ENCODE measurements at regions not wholly inside any gene's neighbourhood (a gene's known extent, or its start where the extent isn't known, plus 50 kb on each side); places are given as distances from the start of the nearest gene placed in this dataset.
"Not testable (repeated sequence)": the region's sequence is repeated elsewhere in the genome, so short reads cannot be mapped to it uniquely, and the experiment has no call there.

DNA sequence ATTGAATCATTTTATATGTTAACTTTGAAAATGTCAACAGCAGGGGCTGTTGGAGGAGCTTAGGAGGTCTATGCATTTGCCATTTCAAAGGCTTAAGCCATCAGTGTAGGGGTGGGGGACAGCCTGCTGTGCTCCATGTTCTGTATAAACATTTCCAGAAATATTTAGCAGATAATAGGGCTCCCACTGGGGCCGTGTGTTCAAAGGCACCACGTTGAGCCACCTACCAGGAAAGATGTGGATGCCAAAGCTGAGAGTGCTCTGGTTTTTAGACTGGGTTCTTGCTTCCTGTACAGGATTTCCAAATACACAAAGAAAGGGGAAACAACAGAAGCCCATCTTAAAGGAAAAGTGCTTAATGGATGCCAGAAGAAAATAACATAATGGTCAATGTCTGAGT lies 219.5 kb downstream of the CENPC start:
- TF ChIP-seq, protein P1, sequence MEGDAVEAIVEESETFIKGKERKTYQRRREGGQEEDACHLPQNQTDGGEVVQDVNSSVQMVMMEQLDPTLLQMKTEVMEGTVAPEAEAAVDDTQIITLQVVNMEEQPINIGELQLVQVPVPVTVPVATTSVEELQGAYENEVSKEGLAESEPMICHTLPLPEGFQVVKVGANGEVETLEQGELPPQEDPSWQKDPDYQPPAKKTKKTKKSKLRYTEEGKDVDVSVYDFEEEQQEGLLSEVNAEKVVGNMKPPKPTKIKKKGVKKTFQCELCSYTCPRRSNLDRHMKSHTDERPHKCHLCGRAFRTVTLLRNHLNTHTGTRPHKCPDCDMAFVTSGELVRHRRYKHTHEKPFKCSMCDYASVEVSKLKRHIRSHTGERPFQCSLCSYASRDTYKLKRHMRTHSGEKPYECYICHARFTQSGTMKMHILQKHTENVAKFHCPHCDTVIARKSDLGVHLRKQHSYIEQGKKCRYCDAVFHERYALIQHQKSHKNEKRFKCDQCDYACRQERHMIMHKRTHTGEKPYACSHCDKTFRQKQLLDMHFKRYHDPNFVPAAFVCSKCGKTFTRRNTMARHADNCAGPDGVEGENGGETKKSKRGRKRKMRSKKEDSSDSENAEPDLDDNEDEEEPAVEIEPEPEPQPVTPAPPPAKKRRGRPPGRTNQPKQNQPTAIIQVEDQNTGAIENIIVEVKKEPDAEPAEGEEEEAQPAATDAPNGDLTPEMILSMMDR (IDR thresholded peaks at IDR 0.05; ENCODE audit: low read depth, low read length, missing control alignments), result no peak
- no peak overlapping the region for H3K4me3 ChIP-seq (ENCODE audit: low read depth, low read length)
- in situ Hi-C loops (cut with HindIII; ENCODE audit: low sequenced_read_pairs), result no loop called here
- DNase-seq (ENCODE audit: low read depth), result no peak

DNA sequence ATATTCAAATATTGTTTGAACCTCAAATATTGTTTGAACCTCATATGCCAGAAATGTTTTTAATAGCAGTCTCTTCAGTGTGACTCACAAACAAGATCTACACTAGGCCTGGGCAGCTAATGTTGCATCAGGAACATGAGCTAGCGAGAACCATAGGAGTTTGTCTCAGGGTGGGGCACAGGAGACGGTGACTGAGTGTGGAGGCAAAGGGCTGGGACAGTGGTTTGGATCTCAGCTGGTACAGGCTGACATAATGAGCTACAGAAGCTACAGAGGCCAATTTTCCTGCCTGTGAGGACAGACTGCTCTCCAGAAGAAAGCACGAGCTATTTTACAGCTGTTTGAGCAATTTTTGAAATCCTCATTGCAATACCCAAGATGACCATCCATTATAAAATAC lies 224.7 kb downstream of the CENPC start:
- TF ChIP-seq, protein P1 (IDR thresholded peaks at IDR 0.05; ENCODE audit: low read depth, low read length, missing control alignments), result no peak
- no peak for DNase-seq (ENCODE audit: low read depth)
- in situ Hi-C loops (cut with HindIII; ENCODE audit: low sequenced_read_pairs), result no loop called here
- H3K4me3 ChIP-seq (ENCODE audit: low read depth, low read length), result no peak overlapping the region

DNA sequence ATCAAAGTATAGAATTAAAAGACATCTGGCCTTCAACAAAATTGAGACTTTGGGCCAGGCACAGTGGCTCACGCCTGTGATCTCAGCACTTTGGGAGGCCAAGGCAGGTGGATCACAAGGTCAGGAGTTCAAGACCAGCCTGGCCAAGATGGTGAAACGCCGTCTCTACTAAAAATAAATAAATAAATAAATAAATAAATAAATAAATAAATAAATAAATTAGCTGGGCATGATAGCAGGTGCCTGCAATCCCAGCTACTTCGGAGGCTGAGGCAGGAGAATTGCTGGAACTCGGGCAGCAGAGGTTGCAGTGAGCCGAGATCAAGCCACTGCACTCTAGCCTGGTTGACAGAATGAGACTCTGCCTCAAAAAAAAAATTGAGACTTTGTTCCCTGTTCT lies 225.7 kb downstream of the CENPC start:
- H3K4me3 ChIP-seq (ENCODE audit: low read depth, low read length); DNase-seq (ENCODE audit: low read depth); in situ Hi-C loops (cut with HindIII; ENCODE audit: low sequenced_read_pairs): not testable (repeated sequence)

DNA sequence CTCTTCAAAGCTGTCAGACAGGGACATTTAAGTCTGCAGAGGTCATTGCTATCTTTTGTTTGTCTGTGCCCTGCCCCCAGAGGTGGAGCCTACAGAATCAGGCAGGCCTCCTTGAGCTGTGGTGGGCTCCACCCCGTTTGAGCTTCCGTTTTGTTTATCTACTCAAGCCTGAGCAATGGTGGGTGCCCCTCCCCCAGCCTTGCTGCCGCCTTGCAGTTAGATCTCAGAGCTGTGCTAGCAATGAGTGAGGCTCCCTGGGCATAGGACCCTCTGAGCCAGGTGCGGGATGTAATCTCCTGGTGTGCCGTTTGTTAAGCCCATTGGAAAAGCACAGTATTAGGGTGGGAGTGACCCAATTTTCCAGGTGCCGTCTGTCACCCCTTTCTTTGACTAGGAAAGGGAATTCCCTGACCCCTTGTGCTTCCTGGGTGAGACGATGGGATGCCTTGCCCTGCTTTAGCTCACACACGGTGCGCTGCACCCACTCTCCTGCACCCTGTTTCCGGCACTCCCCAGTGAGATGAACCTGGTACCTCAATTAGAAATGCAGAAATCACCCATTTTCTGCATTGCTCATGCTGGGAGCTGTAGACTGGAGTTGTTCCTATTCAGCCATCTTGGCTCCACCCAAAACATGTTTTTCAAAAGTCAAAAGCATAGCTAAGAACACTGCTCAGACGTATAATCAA lies 244.7 kb downstream of the CENPC start:
- H3K4me3 ChIP-seq (ENCODE audit: low read depth, low read length); DNase-seq (ENCODE audit: low read depth); in situ Hi-C loops (cut with HindIII; ENCODE audit: low sequenced_read_pairs): not testable (repeated sequence)

DNA sequence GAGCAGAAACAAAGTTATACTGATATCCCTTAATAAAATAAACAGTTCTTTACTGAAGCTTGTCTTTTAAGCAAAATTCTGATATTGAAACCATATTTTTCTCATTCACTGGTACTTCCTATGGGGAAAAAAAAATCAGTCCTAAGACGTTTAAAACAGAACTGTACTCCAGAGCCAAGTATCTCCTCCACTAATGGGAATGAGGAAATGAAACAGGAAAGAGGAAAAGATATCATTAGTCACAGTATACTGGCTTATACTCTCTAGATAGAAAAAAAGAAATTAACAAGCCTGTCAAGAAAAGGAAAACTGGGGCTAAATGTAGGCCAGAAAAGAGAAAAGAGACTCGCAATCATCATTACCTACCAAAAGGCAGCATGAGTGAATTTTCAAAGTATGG lies 252.7 kb downstream of the CENPC start:
- in situ Hi-C loops (cut with HindIII; ENCODE audit: low sequenced_read_pairs), result no loop called here

DNA sequence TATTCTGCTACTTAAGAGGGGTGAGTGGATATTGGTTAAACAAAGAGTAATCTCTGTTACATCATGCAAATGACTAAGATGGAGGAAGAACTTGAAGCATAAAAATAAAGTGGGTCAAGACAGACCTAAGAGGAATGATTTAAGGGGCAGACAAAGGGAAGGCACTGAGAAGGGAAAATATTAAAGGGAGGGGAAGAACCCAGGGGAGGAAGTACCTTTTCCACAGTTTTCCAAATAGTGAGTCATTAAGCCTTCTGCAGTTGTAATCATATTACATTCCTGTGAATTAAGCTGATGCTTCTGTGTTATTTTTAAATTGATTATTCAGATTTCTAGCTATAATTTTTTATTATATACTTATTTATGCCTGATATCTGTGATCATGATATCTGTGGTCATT lies 253.3 kb downstream of the CENPC start:
- in situ Hi-C loops (cut with HindIII; ENCODE audit: low sequenced_read_pairs), result no loop called here
- TF ChIP-seq, protein P1 (IDR thresholded peaks at IDR 0.05; ENCODE audit: low read depth, low read length, missing control alignments), result no peak
- DNase-seq (ENCODE audit: low read depth), result no peak
- H3K4me3 ChIP-seq (ENCODE audit: low read depth, low read length), result no peak overlapping the region

More for the DNA sequence above, 252.7 kb downstream of the CENPC start:
- H3K4me3 ChIP-seq (ENCODE audit: low read depth, low read length), result no peak overlapping the region
- TF ChIP-seq, protein P1 (IDR thresholded peaks at IDR 0.05; ENCODE audit: low read depth, low read length, missing control alignments), result no peak
- DNase-seq (ENCODE audit: low read depth), result no peak

DNA sequence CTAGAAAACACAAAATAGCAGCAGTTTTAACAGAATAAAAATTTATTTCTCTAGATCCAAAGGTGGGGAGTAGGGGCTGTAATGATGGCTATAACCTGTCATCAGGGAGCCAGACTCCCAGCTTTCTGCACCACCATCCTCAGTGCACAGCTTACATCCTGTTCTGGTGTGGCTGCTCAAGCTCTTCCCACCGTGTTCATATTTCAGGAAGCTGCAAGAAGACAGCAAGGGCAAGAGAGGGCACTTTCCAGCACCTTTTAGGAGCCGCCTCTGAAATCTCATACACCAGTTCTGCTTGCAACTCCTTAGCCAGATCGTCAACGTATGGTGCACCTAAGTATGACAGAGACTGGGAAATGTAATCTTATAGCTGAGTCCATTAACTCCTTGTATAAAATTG lies 253.7 kb downstream of the CENPC start:
- DNase-seq (ENCODE audit: low read depth), result no peak
- no peak overlapping the region for H3K4me3 ChIP-seq (ENCODE audit: low read depth, low read length)
- in situ Hi-C loops (cut with HindIII; ENCODE audit: low sequenced_read_pairs), result no loop called here
- TF ChIP-seq, protein P1 (IDR thresholded peaks at IDR 0.05; ENCODE audit: low read depth, low read length, missing control alignments), result no peak

DNA sequence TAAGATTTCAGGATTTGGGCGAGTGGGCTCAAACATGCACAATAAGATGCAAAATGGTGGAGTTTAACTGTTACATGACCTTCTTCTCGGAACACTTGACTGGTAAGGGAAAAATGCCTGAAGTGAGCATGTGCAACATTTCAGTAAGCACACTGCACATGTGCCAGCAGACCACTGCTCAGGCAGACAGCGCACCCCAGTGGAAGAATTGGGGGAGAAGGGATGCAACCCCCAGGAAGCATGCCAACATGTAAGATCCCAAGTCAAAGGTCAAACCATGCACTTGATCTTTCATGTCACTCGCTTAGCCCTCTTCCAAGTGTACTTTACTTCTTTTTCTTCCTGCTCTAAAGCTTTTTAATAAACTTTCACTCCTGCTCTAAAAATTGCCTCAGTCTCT lies 256.3 kb downstream of the CENPC start:
- no peak overlapping the region for H3K4me3 ChIP-seq (ENCODE audit: low read depth, low read length)
- TF ChIP-seq, protein P1 (IDR thresholded peaks at IDR 0.05; ENCODE audit: low read depth, low read length, missing control alignments), result peak; percentile 29
- in situ Hi-C loops (cut with HindIII; ENCODE audit: low sequenced_read_pairs), result no loop called here
- DNase-seq (ENCODE audit: low read depth), result no peak

All from astrocyte of the cerebellum (primary cell).